Central memory CD8-positive, alpha-beta T cell (primary cell): ENCODE measurements at regions not wholly inside any gene's neighbourhood (a gene's known extent, or its start where the extent isn't known, plus 50 kb on each side); places are given as distances from the start of the nearest gene placed in this dataset.

Experiments used
- ATAC-seq: fragments of 150-1000 bp; cut with Tn5 transposase; replicated peaks from 2 replicates; pipeline ENCODE4 v1.10.0; 2022; ENCODE audit warnings: mild to moderate bottlenecking, moderate FRiP score, moderate number of reproducible peaks; ENCODE audit not compliant: poor library complexity, severe bottlenecking; ENCODE audit errors: extremely low read depth
- DNase-seq, 2 donors: peaks; one replicate each; pipeline ENCODE4 v3.0.0; 2021; ENCODE audit warnings: low spot score in 2 of 2
- H3K27ac Mint-ChIP-seq: one replicate; pipeline ENCODE4 v1.8.0; 2022; ENCODE audit warnings: low read depth, mild to moderate bottlenecking, moderate library complexity, mixed read lengths
- H3K27me3 Mint-ChIP-seq: one replicate; pipeline ENCODE4 v1.8.0; 2022; ENCODE audit warnings: mixed read lengths
- H3K36me3 Mint-ChIP-seq: one replicate; pipeline ENCODE4 v1.8.0; 2022; ENCODE audit warnings: mild to moderate bottlenecking, moderate library complexity, mixed read lengths; ENCODE audit not compliant: insufficient read depth
- H3K4me1 Mint-ChIP-seq: one replicate; pipeline ENCODE4 v1.8.0; 2022; ENCODE audit warnings: mixed read lengths
- H3K4me3 Mint-ChIP-seq: one replicate; pipeline ENCODE4 v1.8.0; 2022; ENCODE audit warnings: mild to moderate bottlenecking, moderate library complexity, mixed read lengths
- H3K9me3 Mint-ChIP-seq: one replicate; pipeline ENCODE4 v1.8.0; 2022; ENCODE audit warnings: mixed read lengths

- DNase-seq: no peak
- Mint-ChIP-seq H3K4me3 (no peak overlapping the region), H3K4me1 (no peaks in the 10 kb centered on the region), H3K9me3 (no peaks in the 10 kb centered on the region), H3K27ac (no peak overlapping the region), H3K27me3 (peaks cover 47% of the 10 kb centered on the region), H3K36me3 (no peaks in the 10 kb centered on the region)
- no peak for ATAC-seq
Observed at GRCh38 chr21:32120230-32120629, 158.6 kb downstream of the MIS18A start.

- H3K36me3 Mint-ChIP-seq: no peaks in the 10 kb centered on the region
- no peaks in the 10 kb centered on the region for H3K4me1 Mint-ChIP-seq
- H3K27ac Mint-ChIP-seq: no peak overlapping the region
- ATAC-seq: no peak
- no peak for DNase-seq
- no peak overlapping the region for H3K4me3 Mint-ChIP-seq
- peaks cover 48% of the 10 kb centered on the region for H3K27me3 Mint-ChIP-seq
- H3K9me3 Mint-ChIP-seq: no peaks in the 10 kb centered on the region
Observed at GRCh38 chr21:32119811-32120210, 159.0 kb downstream of the MIS18A start.

- ATAC-seq (no peak), DNase-seq (no peak)
- H3K4me1 Mint-ChIP-seq: no peaks in the 10 kb centered on the region
- H3K9me3 Mint-ChIP-seq: no peaks in the 10 kb centered on the region
- H3K27me3 Mint-ChIP-seq: peaks cover 48% of the 10 kb centered on the region
- no peaks in the 10 kb centered on the region for H3K36me3 Mint-ChIP-seq
- H3K27ac Mint-ChIP-seq: no peak overlapping the region
- no peak overlapping the region for H3K4me3 Mint-ChIP-seq
Observed at GRCh38 chr21:32119389-32119788, 159.5 kb downstream of the MIS18A start.

- Mint-ChIP-seq H3K36me3 (no peaks in the 10 kb centered on the region), H3K4me3 (no peak overlapping the region), H3K27ac (no peak overlapping the region), H3K27me3 (peaks cover 53% of the 10 kb centered on the region), H3K4me1 (no peaks in the 10 kb centered on the region), H3K9me3 (no peaks in the 10 kb centered on the region)
- ATAC-seq (no peak), DNase-seq (no peak)
Observed at GRCh38 chr21:32114419-32115035, 164.3 kb downstream of the MIS18A start.

GRCh38 chr21:32113486-32113885 lies 165.4 kb downstream of the MIS18A start:
- Mint-ChIP-seq H3K4me3 (no peak overlapping the region), H3K27me3 (peaks cover 61% of the 10 kb centered on the region)
- no peak for ATAC-seq

GRCh38 chr21:32112195-32112594 lies 166.7 kb downstream of the MIS18A start:
- Mint-ChIP-seq H3K4me3 (no peak overlapping the region), H3K27me3 (peaks cover 55% of the 10 kb centered on the region), H3K36me3 (no peaks in the 10 kb centered on the region), H3K4me1 (no peaks in the 10 kb centered on the region), H3K9me3 (no peaks in the 10 kb centered on the region), H3K27ac (no peak overlapping the region)
- DNase-seq (no peak), ATAC-seq (no peak)

More at GRCh38 chr21:32113486-32113885, 165.4 kb downstream of the MIS18A start:
- H3K9me3 Mint-ChIP-seq: no peaks in the 10 kb centered on the region
- no peaks in the 10 kb centered on the region for H3K36me3 Mint-ChIP-seq
- DNase-seq: no peak
- H3K27ac Mint-ChIP-seq: no peak overlapping the region
- H3K4me1 Mint-ChIP-seq: no peaks in the 10 kb centered on the region

- ATAC-seq: no peak
- H3K4me3 Mint-ChIP-seq: no peak overlapping the region
- no peak for DNase-seq
- H3K4me1 Mint-ChIP-seq: no peaks in the 10 kb centered on the region
- no peaks in the 10 kb centered on the region for H3K36me3 Mint-ChIP-seq
- no peak overlapping the region for H3K27ac Mint-ChIP-seq
- H3K9me3 Mint-ChIP-seq: no peaks in the 10 kb centered on the region
- peaks cover 72% of the 10 kb centered on the region for H3K27me3 Mint-ChIP-seq
Observed at GRCh38 chr21:32108566-32108965, 170.3 kb downstream of the MIS18A start.

- Mint-ChIP-seq H3K36me3 (no peaks in the 10 kb centered on the region), H3K27ac (no peak overlapping the region), H3K4me3 (no peak overlapping the region), H3K27me3 (peaks cover 73% of the 10 kb centered on the region), H3K4me1 (no peaks in the 10 kb centered on the region), H3K9me3 (no peaks in the 10 kb centered on the region)
- no peak for DNase-seq
- ATAC-seq: no peak
Observed at GRCh38 chr21:32103361-32103760, 175.5 kb downstream of the MIS18A start.

GRCh38 chr21:32102426-32102825 lies 176.4 kb downstream of the MIS18A start:
- H3K27me3 Mint-ChIP-seq: peaks cover 69% of the 10 kb centered on the region
- no peaks in the 10 kb centered on the region for H3K9me3 Mint-ChIP-seq
- no peak for DNase-seq
- no peaks in the 10 kb centered on the region for H3K36me3 Mint-ChIP-seq
- H3K27ac Mint-ChIP-seq: no peak overlapping the region
- H3K4me3 Mint-ChIP-seq: no peak overlapping the region
- no peaks in the 10 kb centered on the region for H3K4me1 Mint-ChIP-seq
- ATAC-seq: no peak

GRCh38 chr21:32101277-32101676 lies 177.6 kb downstream of the MIS18A start:
- H3K27me3 Mint-ChIP-seq: peaks cover 69% of the 10 kb centered on the region
- ATAC-seq (no peak), DNase-seq (no peak)
- H3K36me3 Mint-ChIP-seq: no peaks in the 10 kb centered on the region
- H3K4me1 Mint-ChIP-seq: no peaks in the 10 kb centered on the region
- H3K4me3 Mint-ChIP-seq: no peak overlapping the region
- no peaks in the 10 kb centered on the region for H3K9me3 Mint-ChIP-seq
- no peak overlapping the region for H3K27ac Mint-ChIP-seq

GRCh38 chr21:32100423-32100822 lies 178.4 kb downstream of the MIS18A start:
- Mint-ChIP-seq H3K9me3 (no peaks in the 10 kb centered on the region), H3K27me3 (peaks cover 60% of the 10 kb centered on the region), H3K4me3 (no peak overlapping the region), H3K27ac (no peak overlapping the region), H3K4me1 (no peaks in the 10 kb centered on the region), H3K36me3 (no peaks in the 10 kb centered on the region)
- DNase-seq: no peak
- no peak for ATAC-seq

GRCh38 chr21:32099812-32100416 lies 178.9 kb downstream of the MIS18A start:
- ATAC-seq (no peak), DNase-seq (no peak)
- no peaks in the 10 kb centered on the region for H3K9me3 Mint-ChIP-seq
- no peaks in the 10 kb centered on the region for H3K36me3 Mint-ChIP-seq
- peaks cover 55% of the 10 kb centered on the region for H3K27me3 Mint-ChIP-seq
- H3K4me3 Mint-ChIP-seq: no peak overlapping the region
- no peak overlapping the region for H3K27ac Mint-ChIP-seq
- H3K4me1 Mint-ChIP-seq: no peaks in the 10 kb centered on the region

- no peak overlapping the region for H3K27ac Mint-ChIP-seq
- peaks cover 55% of the 10 kb centered on the region for H3K27me3 Mint-ChIP-seq
- no peaks in the 10 kb centered on the region for H3K4me1 Mint-ChIP-seq
- no peaks in the 10 kb centered on the region for H3K36me3 Mint-ChIP-seq
- H3K9me3 Mint-ChIP-seq: peaks cover 5% of the 10 kb centered on the region
- no peak for DNase-seq
- ATAC-seq: no peak
- H3K4me3 Mint-ChIP-seq: no peak overlapping the region
Observed at GRCh38 chr21:32096411-32096810, 182.4 kb downstream of the MIS18A start.
